AG04450 (cell line): ENCODE measurements at regions not wholly inside any gene's neighbourhood (a gene's known extent, or its start where the extent isn't known, plus 50 kb on each side); places are given as distances from the start of the nearest gene placed in this dataset.

ENCODE experiments used
- CTCF ChIA-PET: fragments of 300-600, 350-600 bp; formaldehyde crosslinking; extraction: SDS; loops from one replicate; lab custom pipeline; 2022; ENCODE audit warnings: antibody characterized with exemption, inconsistent platforms; lab: Charles Lee
- POLR2A ChIA-PET: fragments of 350-600 bp; formaldehyde crosslinking; extraction: SDS; loops from one replicate; lab custom pipeline; 2021; ENCODE audit warnings: antibody characterized with exemption, inconsistent platforms; lab: Yijun Ruan, JAX
- DNase-seq: peaks from one replicate; pipeline ENCODE4 v3.0.0-alpha.2; 2011; ENCODE audit warnings: low read depth, low spot score
- H3K27ac ChIP-seq: one replicate; pipeline ENCODE4 v1.5.1; 2012; ENCODE audit warnings: low read depth, low read length, control low read depth
- H3K27me3 ChIP-seq: one replicate; pipeline ENCODE4 v1.6.0; 2012; ENCODE audit warnings: low read length; ENCODE audit not compliant: control insufficient read depth, insufficient read depth
- H3K4me3 ChIP-seq: 2 replicates; pipeline ENCODE4 v1.5.1; 2011; ENCODE audit warnings: mild to moderate bottlenecking, low read depth, low read length, control low read depth
- H3K9me3 ChIP-seq: 2 replicates; pipeline ENCODE4 v1.5.1; 2012; ENCODE audit warnings: low read length; ENCODE audit not compliant: control insufficient read depth, insufficient read depth
- CTCF ChIP-seq: IDR thresholded peaks from 2 replicates; pipeline ENCODE4 v1.5.1; 2011; ENCODE audit warnings: low read depth, low read length, control low read depth, inconsistent platforms

- ChIA-PET POLR2A (no interaction called here), CTCF (no interaction called here)
- H3K4me3 ChIP-seq, result no peak overlapping the region
- TF ChIP-seq CTCF, result no peak
- no peaks in the 10 kb centered on the region for H3K27me3 ChIP-seq
- H3K27ac ChIP-seq, result no peak overlapping the region
- no peaks in the 10 kb centered on the region for H3K9me3 ChIP-seq
- no peak for DNase-seq
Observed at GRCh38 chr11:28459912-28460311, 351.7 kb downstream of the METTL15 start.

GRCh38 chr11:28457481-28458065 lies 349.4 kb downstream of the METTL15 start:
- no peak overlapping the region for H3K27ac ChIP-seq
- CTCF ChIA-PET, result interaction anchor here (0.7 kb wide), 1 partner anchor 886 kb away, joined by 3 read pairs; no protein-coding TSS in a partner anchor
- no peak overlapping the region for H3K4me3 ChIP-seq
- no peaks in the 10 kb centered on the region for H3K27me3 ChIP-seq
- POLR2A ChIA-PET, result interaction anchor here (0.8 kb wide), 1 partner anchor 759 kb away, joined by 3 read pairs; no protein-coding TSS in a partner anchor
- H3K9me3 ChIP-seq, result no peaks in the 10 kb centered on the region
- no peak for TF ChIP-seq CTCF
- DNase-seq, result no peak

GRCh38 chr11:28448186-28448585 lies 340.0 kb downstream of the METTL15 start:
- H3K27me3 ChIP-seq, result no peaks in the 10 kb centered on the region
- TF ChIP-seq CTCF, result no peak
- CTCF ChIA-PET, result no interaction called here
- H3K9me3 ChIP-seq, result no peaks in the 10 kb centered on the region
- DNase-seq, result no peak
- POLR2A ChIA-PET, result no interaction called here
- no peak overlapping the region for H3K4me3 ChIP-seq
- no peak overlapping the region for H3K27ac ChIP-seq

GRCh38 chr11:28447226-28447625 lies 339.0 kb downstream of the METTL15 start:
- no peak for TF ChIP-seq CTCF
- Histone ChIP-seq H3K27ac (no peak overlapping the region), H3K27me3 (no peaks in the 10 kb centered on the region), H3K4me3 (no peak overlapping the region), H3K9me3 (no peaks in the 10 kb centered on the region)
- DNase-seq, result no peak
- CTCF ChIA-PET, result no interaction called here
- POLR2A ChIA-PET, result no interaction called here

- CTCF ChIA-PET, result no interaction called here
- TF ChIP-seq CTCF, result no peak
- Histone ChIP-seq H3K27ac (no peak overlapping the region), H3K27me3 (no peaks in the 10 kb centered on the region), H3K4me3 (no peak overlapping the region), H3K9me3 (no peaks in the 10 kb centered on the region)
- POLR2A ChIA-PET, result no interaction called here
- no peak for DNase-seq
Observed at GRCh38 chr11:28442131-28442530, 333.9 kb downstream of the METTL15 start.
